ENCODE measurements at regions not wholly inside any gene's neighbourhood (a gene's known extent, or its start where the extent isn't known, plus 50 kb on each side); places are given as distances from the start of the nearest gene placed in this dataset.

DNA sequence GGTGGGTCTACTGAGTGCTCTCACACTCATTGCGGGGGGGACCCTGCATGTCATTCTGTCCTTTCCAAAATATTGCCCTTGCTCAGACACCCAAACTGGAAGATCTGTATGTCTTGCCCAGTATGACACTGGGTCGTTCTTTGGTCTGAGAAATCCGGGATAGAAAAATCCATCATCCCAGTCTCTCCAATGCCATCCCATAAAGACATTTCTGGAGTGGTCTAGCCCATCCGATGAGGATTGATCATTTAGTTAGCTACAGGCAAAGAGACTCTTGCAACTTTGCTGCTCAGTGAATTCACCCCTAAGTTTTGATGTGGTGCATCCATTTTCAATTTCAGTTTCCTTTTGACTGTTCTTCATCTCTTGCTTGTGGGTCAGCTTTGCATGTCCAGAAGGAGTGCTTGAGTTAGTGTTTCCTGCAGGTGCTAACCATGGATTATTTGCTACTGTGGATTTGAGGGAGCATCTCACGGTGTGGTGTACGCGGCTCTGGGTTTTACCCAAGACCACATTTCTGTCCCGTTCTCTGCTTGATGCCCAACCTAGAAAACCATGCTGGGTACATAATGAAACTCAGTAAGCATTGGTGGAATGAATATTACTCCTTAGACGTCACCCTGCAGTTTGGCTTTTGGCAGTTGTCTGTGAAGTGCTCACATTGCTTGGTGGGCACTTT lies 247.0 kb upstream of the MKI67 start:
- no peak overlapping the region for H3K4me3 ChIP-seq (replicated peaks; ENCODE audit: low read depth, low read length)

DNA sequence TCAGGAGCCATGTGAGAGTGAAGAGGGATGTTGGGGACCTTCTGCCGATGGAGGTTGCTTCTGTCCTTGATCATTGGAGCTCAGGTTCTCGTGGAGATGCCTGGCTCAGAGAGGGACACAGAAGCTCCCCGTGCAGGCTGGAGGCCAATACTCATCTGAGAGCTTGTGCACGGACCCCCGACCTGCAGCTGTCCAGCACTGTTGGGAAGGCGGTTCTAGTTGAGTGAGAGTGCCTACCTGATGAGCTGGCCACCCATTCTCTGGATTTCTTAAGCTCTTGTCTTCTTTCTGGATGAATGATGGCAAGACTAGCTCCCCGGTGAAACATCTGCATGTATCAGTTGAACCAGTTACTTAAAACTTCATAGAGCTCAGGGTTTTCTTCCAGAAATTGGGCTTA lies 247.6 kb upstream of the MKI67 start:
- Histone ChIP-seq H3K36me3 (ENCODE audit: control insufficient read depth, insufficient read depth, low read length) (no peaks in the 10 kb centered on the region), H3K4me3 (replicated peaks; ENCODE audit: low read depth, low read length) (no peak overlapping the region), H3K27me3 (replicated peaks; ENCODE audit: control insufficient read depth, insufficient read depth, low read length) (no peaks in the 10 kb centered on the region)
- DNase-seq (ENCODE audit: extremely low read depth, insufficient read length), result no peak
- TF ChIP-seq CTCF (IDR thresholded peaks at IDR 0.05; ENCODE audit: insufficient read depth, low read length, poor library complexity, severe bottlenecking), result no peak

More for the DNA sequence above, 247.0 kb upstream of the MKI67 start:
- no peak for TF ChIP-seq CTCF (IDR thresholded peaks at IDR 0.05; ENCODE audit: insufficient read depth, low read length, poor library complexity, severe bottlenecking)
- Histone ChIP-seq H3K27me3 (replicated peaks; ENCODE audit: control insufficient read depth, insufficient read depth, low read length) (no peaks in the 10 kb centered on the region), H3K36me3 (ENCODE audit: control insufficient read depth, insufficient read depth, low read length) (no peaks in the 10 kb centered on the region)
- no peak for DNase-seq (ENCODE audit: extremely low read depth, insufficient read length)

GRCh38 chr10:128375171-128375570 lies 248.9 kb upstream of the MKI67 start:
- Histone ChIP-seq H3K4me3 (replicated peaks; ENCODE audit: low read depth, low read length) (no peak overlapping the region), H3K36me3 (ENCODE audit: control insufficient read depth, insufficient read depth, low read length) (no peaks in the 10 kb centered on the region), H3K27me3 (replicated peaks; ENCODE audit: control insufficient read depth, insufficient read depth, low read length) (no peaks in the 10 kb centered on the region)
- no peak for TF ChIP-seq CTCF (IDR thresholded peaks at IDR 0.05; ENCODE audit: insufficient read depth, low read length, poor library complexity, severe bottlenecking)
- DNase-seq (ENCODE audit: extremely low read depth, insufficient read length), result no peak

GRCh38 chr10:128377364-128377987 lies 251.3 kb upstream of the MKI67 start:
- no peaks in the 10 kb centered on the region for H3K36me3 ChIP-seq (ENCODE audit: control insufficient read depth, insufficient read depth, low read length)
- no peak for DNase-seq (ENCODE audit: extremely low read depth, insufficient read length)
- TF ChIP-seq CTCF (IDR thresholded peaks at IDR 0.05; ENCODE audit: insufficient read depth, low read length, poor library complexity, severe bottlenecking), result no peak
- H3K4me3 ChIP-seq (replicated peaks; ENCODE audit: low read depth, low read length), result no peak overlapping the region
- H3K27me3 ChIP-seq (replicated peaks; ENCODE audit: control insufficient read depth, insufficient read depth, low read length), result no peaks in the 10 kb centered on the region

DNA sequence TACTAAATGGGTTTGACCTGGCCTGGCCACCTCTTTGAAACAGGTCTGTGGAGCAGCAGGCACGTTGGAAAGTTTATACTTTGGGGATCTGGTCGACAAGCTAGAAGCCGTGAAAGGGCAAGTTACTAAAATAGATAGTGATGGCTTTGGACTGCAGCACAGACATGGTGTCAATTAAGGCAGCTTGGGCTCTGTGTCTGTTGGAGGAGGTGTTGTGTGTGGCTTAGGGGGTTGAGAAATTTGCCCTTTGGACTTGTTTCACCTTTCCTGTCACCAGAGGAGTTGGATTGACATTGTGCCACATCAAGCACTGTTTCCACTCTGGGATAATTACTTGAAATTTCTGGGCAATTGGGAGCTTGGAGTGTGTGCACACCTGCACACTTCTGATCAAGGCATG lies 251.8 kb upstream of the MKI67 start:
- no peaks in the 10 kb centered on the region for H3K36me3 ChIP-seq (ENCODE audit: control insufficient read depth, insufficient read depth, low read length)
- no peaks in the 10 kb centered on the region for H3K27me3 ChIP-seq (replicated peaks; ENCODE audit: control insufficient read depth, insufficient read depth, low read length)
- H3K4me3 ChIP-seq (replicated peaks; ENCODE audit: low read depth, low read length), result no peak overlapping the region
- no peak for DNase-seq (ENCODE audit: extremely low read depth, insufficient read length)
- no peak for TF ChIP-seq CTCF (IDR thresholded peaks at IDR 0.05; ENCODE audit: insufficient read depth, low read length, poor library complexity, severe bottlenecking)

Measured in GM06990 (cell line).